Gastrocnemius medialis (tissue), 4 donors: ENCODE measurements at regions not wholly inside any gene's neighbourhood (a gene's known extent, or its start where the extent isn't known, plus 50 kb on each side); places are given as distances from the start of the nearest gene placed in this dataset.

Experiments used
- POLR2A ChIP-seq, 2 donors: fragments of 450-650 bp; IDR thresholded peaks; one replicate each; pipeline ENCODE4 v1.6.1; 2017; ENCODE audit warnings: antibody characterized with exemption in 2 of 2, mild to moderate bottlenecking in 2 of 2, moderate library complexity in 2 of 2
- TF ChIP-seq, protein P1 (sequence below), 5 experiments: fragments of 450-650 bp in 3 of 5; fragments of 200-600 bp in 2 of 5; sonication (generic) in 2 of 5; IDR thresholded peaks in 4 of 5; conservative IDR thresholded peaks in 1 of 5; 1 replicate in 4 of 5; 2 replicates in 1 of 5; pipeline ENCODE4 v1.5.1; 2016 to 2019; ENCODE audit warnings: antibody characterized with exemption in 5 of 5, mild to moderate bottlenecking in 3 of 5, moderate library complexity in 3 of 5

DNA sequence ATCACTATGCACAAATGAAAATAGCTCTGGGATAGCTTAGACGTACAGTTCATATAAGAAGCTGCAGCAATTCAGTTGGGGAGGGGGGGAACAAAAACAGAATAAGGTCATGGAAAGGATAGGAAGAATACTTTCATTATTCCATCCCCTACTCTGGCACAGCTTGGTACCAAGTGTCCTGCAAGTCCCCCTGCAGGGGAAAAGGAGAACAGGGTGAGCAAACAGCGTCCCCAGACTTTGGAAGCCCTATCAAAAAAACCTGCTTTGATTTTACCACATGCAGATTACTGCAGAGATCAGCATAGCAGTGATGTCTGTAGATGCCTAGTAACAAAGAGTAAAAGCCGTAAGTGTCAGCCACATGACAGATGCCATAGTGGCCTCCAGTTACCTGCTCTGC lies 209.4 kb upstream of the NEIL3 start:
- TF ChIP-seq, protein P1, sequence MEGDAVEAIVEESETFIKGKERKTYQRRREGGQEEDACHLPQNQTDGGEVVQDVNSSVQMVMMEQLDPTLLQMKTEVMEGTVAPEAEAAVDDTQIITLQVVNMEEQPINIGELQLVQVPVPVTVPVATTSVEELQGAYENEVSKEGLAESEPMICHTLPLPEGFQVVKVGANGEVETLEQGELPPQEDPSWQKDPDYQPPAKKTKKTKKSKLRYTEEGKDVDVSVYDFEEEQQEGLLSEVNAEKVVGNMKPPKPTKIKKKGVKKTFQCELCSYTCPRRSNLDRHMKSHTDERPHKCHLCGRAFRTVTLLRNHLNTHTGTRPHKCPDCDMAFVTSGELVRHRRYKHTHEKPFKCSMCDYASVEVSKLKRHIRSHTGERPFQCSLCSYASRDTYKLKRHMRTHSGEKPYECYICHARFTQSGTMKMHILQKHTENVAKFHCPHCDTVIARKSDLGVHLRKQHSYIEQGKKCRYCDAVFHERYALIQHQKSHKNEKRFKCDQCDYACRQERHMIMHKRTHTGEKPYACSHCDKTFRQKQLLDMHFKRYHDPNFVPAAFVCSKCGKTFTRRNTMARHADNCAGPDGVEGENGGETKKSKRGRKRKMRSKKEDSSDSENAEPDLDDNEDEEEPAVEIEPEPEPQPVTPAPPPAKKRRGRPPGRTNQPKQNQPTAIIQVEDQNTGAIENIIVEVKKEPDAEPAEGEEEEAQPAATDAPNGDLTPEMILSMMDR (IDR thresholded peaks at IDR 0.05 in 4 of 5, conservative IDR thresholded peaks at IDR 0.05 in 1 of 5): no peak
- no peak for TF ChIP-seq POLR2A (IDR thresholded peaks at IDR 0.05)
